ENCODE measurements at regions not wholly inside any gene's neighbourhood (a gene's known extent, or its start where the extent isn't known, plus 50 kb on each side); places are given as distances from the start of the nearest gene placed in this dataset.

DNA sequence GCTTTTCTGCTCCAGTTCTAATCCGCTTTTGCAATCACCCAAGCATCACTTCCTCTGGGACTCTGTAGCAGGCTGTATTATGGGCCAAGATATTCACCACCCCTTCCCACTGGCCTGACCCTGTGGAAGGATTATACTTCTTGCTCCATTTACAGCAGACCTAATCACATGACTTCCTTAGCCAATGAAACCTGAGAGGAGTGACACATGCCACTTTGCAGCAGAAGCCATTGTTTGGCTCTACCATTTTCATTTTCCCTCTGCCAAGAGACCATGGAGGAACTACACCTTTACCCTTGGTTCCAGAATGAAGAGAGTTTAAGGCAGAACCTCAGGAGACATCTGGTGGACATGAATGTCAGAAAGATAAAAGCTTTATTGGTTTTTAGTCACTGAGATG is 134.9 kb upstream of the HSD17B12 start:
- no peaks in the 10 kb centered on the region for H4K20me1 ChIP-seq (ENCODE audit: control insufficient read depth, insufficient read depth, low read length, poor library complexity, severe bottlenecking)
- 67% methylated on average over 1 of the region's 1 CpG for WGBS (ENCODE audit: insufficient coverage)
- Mint-ChIP-seq H3K4me3 (no peak overlapping the region), H3K4me1 (peaks cover 4% of the 10 kb centered on the region), H3K27me3 (peaks cover 62% of the 10 kb centered on the region), H3K9me3 (ENCODE audit: insufficient read depth) (peaks cover 2% of the 10 kb centered on the region), H3K27ac (no peak overlapping the region)
- no peak for DNase-seq
- H3K27me3 ChIP-seq (replicated peaks in 1 of 4; ENCODE audit: control extremely low read depth in 1 of 4, control insufficient read depth in 3 of 4, insufficient read depth in 4 of 4, low read length in 3 of 4) = peaks cover 0 to 37% (median 6%) of the 10 kb centered on the region in 4 experiments
- no peak overlapping the region for H3K27ac ChIP-seq (ENCODE audit: low read length in 2 of 2)
- no peak for ATAC-seq (ENCODE audit: low read depth)
- no peak overlapping the region for H3K4me3 ChIP-seq (ENCODE audit: control extremely low read depth in 1 of 5, extremely low read depth in 1 of 5, insufficient read depth in 1 of 5, low read depth in 2 of 5, low read length in 4 of 5)
- no peak for TF ChIP-seq EZH2 (IDR thresholded peaks at IDR 0.05; ENCODE audit: borderline replicate concordance, insufficient read depth, low read depth, low read length, poor library complexity, severe bottlenecking)
- TF ChIP-seq, protein P1, sequence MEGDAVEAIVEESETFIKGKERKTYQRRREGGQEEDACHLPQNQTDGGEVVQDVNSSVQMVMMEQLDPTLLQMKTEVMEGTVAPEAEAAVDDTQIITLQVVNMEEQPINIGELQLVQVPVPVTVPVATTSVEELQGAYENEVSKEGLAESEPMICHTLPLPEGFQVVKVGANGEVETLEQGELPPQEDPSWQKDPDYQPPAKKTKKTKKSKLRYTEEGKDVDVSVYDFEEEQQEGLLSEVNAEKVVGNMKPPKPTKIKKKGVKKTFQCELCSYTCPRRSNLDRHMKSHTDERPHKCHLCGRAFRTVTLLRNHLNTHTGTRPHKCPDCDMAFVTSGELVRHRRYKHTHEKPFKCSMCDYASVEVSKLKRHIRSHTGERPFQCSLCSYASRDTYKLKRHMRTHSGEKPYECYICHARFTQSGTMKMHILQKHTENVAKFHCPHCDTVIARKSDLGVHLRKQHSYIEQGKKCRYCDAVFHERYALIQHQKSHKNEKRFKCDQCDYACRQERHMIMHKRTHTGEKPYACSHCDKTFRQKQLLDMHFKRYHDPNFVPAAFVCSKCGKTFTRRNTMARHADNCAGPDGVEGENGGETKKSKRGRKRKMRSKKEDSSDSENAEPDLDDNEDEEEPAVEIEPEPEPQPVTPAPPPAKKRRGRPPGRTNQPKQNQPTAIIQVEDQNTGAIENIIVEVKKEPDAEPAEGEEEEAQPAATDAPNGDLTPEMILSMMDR (IDR thresholded peaks at IDR 0.05) = no peak
- H3K36me3 ChIP-seq (replicated peaks in 1 of 2; ENCODE audit: control extremely low read depth in 1 of 2, control insufficient read depth in 1 of 2, extremely low read depth in 1 of 2, insufficient read depth in 2 of 2, low read length in 1 of 2) = no peaks in the 10 kb centered on the region
- intact Hi-C loops (cut with micrococcal nuclease) = no loop called here
- no peak overlapping the region for H3K4me2 ChIP-seq (replicated peaks; ENCODE audit: low read depth, low read length, poor library complexity, severe bottlenecking)
- no peaks in the 10 kb centered on the region for H3K79me2 ChIP-seq (ENCODE audit: control insufficient read depth, insufficient read depth, low read length)
- POLR2A ChIA-PET = no interaction called here
- CTCF ChIA-PET = no interaction called here
- no peak overlapping the region for H2AFZ ChIP-seq (ENCODE audit: insufficient read depth, low read depth, low read length, poor library complexity, severe bottlenecking)
- peaks cover 0 to 4% of the 10 kb centered on the region in 2 donors for H3K4me1 ChIP-seq (ENCODE audit: control insufficient read depth in 2 of 2, insufficient read depth in 2 of 2, low read length in 2 of 2)
- no peak overlapping the region for H3K9ac ChIP-seq (ENCODE audit: low read length)
- peaks cover 0 to 10% (median 0%) of the 10 kb centered on the region in 3 donors for H3K9me3 ChIP-seq (ENCODE audit: control extremely low read depth in 1 of 3, control insufficient read depth in 2 of 3, insufficient read depth in 1 of 3, low read length in 2 of 3)

DNA sequence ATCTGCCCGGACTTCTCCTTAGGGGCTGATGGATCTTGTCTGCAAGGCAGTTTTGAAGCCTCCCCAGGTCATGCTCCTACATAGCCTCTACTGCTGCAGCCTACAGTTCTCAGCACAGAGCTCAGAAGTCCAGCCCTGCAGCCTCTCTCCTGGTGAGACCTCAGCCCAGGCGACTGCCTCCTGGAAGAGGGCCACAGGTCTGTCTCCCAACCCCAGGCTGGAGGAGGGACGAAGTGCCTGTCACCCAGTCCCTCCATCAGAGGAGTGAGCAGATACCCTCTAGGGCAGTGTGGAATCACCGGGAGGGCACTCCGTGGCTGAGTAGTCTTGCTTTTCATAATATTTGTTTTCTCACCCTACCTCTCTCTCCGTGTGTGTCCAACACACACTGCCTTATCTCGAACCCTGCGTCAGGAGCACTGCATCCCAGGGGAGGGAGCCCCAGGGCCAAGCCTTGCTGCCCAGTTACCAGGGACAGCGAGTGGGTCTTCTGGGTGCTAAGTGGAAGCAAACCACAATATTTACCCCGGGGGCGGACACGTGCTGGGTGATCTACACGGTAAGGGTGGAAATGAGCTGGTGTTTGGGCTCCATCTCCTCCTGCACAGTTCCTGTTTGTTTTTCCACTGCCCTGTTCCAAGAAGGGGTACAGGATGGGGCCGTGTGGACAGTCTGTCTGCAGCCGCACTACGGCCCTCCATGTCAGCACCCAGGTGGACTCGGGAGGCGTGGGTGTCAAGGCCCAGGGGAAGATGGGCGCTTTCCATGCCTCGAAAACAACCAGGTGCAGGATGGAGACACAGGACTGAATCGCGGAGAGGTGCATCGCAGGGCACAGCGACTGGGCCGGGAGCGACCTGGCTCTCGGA is 133.7 kb upstream of the HSD17B12 start:
- Histone ChIP-seq H4K20me1 (ENCODE audit: control insufficient read depth, insufficient read depth, low read length, poor library complexity, severe bottlenecking) (no peaks in the 10 kb centered on the region), H3K9ac (ENCODE audit: low read length) (no peak overlapping the region), H2AFZ (ENCODE audit: insufficient read depth, low read depth, low read length, poor library complexity, severe bottlenecking) (no peak overlapping the region), H3K27me3 (replicated peaks in 1 of 4; ENCODE audit: control extremely low read depth in 1 of 4, control insufficient read depth in 3 of 4, insufficient read depth in 4 of 4, low read length in 3 of 4) (peaks cover 0 to 37% (median 6%) of the 10 kb centered on the region in 4 experiments), H3K4me2 (replicated peaks; ENCODE audit: low read depth, low read length, poor library complexity, severe bottlenecking) (no peak overlapping the region), H3K79me2 (ENCODE audit: control insufficient read depth, insufficient read depth, low read length) (no peaks in the 10 kb centered on the region), H3K36me3 (replicated peaks in 1 of 2; ENCODE audit: control extremely low read depth in 1 of 2, control insufficient read depth in 1 of 2, extremely low read depth in 1 of 2, insufficient read depth in 2 of 2, low read length in 1 of 2) (no peaks in the 10 kb centered on the region), H3K27ac (ENCODE audit: low read length in 2 of 2) (no peak overlapping the region), H3K4me3 (ENCODE audit: control extremely low read depth in 1 of 5, extremely low read depth in 1 of 5, insufficient read depth in 1 of 5, low read depth in 2 of 5, low read length in 4 of 5) (no peak overlapping the region), H3K4me1 (ENCODE audit: control insufficient read depth in 2 of 2, insufficient read depth in 2 of 2, low read length in 2 of 2) (peaks cover 0 to 4% of the 10 kb centered on the region in 2 donors), H3K9me3 (ENCODE audit: control extremely low read depth in 1 of 3, control insufficient read depth in 2 of 3, insufficient read depth in 1 of 3, low read length in 2 of 3) (peaks cover 0 to 10% (median 0%) of the 10 kb centered on the region in 3 donors)
- 49% methylated on average over 24 of the region's 27 CpGs for WGBS (ENCODE audit: insufficient coverage)
- H3K27me3 Mint-ChIP-seq = peaks cover 67% of the 10 kb centered on the region
- no peak overlapping the region for H3K27ac Mint-ChIP-seq
- CTCF ChIA-PET = no interaction called here
- H3K4me3 Mint-ChIP-seq = no peak overlapping the region
- TF ChIP-seq, protein P1 (IDR thresholded peaks at IDR 0.05) = no peak
- TF ChIP-seq EZH2 (IDR thresholded peaks at IDR 0.05; ENCODE audit: borderline replicate concordance, insufficient read depth, low read depth, low read length, poor library complexity, severe bottlenecking) = no peak
- peaks cover 4% of the 10 kb centered on the region for H3K4me1 Mint-ChIP-seq
- intact Hi-C loops (cut with micrococcal nuclease) = no loop called here
- POLR2A ChIA-PET = no interaction called here
- no peak for ATAC-seq (ENCODE audit: low read depth)
- peaks cover 2% of the 10 kb centered on the region for H3K9me3 Mint-ChIP-seq (ENCODE audit: insufficient read depth)
- no peak for DNase-seq

All from B cell (primary cell).